Panc1 (cell line): ENCODE measurements at regions not wholly inside any gene's neighbourhood (a gene's known extent, or its start where the extent isn't known, plus 50 kb on each side); places are given as distances from the start of the nearest gene placed in this dataset.

Experiments
- ATAC-seq: fragments of 200-7000 bp; cut with Tn5 transposase; 2 replicates; pipeline ENCODE4 v1.9.1; 2020; ENCODE audit warnings: mild to moderate bottlenecking, moderate library complexity
- BruUV-seq: library from RNA; stranded (reverse); fragments of 400-500 nt; replicated peaks from 2 replicates; lab custom pipeline; 2021; lab: Mats Ljungman, UMichigan
- CTCF ChIA-PET: fragments of 300-600 bp; sonication (Branson Sonifier 250); formaldehyde crosslinking; loops from one replicate; lab custom pipeline; 2022; ENCODE audit warnings: antibody characterized with exemption; lab: Charles Lee
- POLR2A ChIA-PET: fragments of 300-600 bp; sonication (Branson Sonifier 250); formaldehyde crosslinking; loops from one replicate; lab custom pipeline; 2022; ENCODE audit warnings: antibody characterized with exemption; lab: Charles Lee
- DNase-seq: peaks from one replicate; pipeline ENCODE4 v3.0.0-alpha.2; 2010; ENCODE audit warnings: low read depth, low spot score
- H3K27ac ChIP-seq: 2 replicates; pipeline ENCODE4 v1.5.1; 2011; ENCODE audit warnings: mild to moderate bottlenecking, low read length, inconsistent platforms
- H3K27me3 ChIP-seq: fragments of 200-500 bp; sonication (Bioruptor generic); 2 replicates; pipeline ENCODE4 v1.6.0; 2014; ENCODE audit warnings: low read length, inconsistent platforms; ENCODE audit not compliant: control insufficient read depth, insufficient read depth
- H3K36me3 ChIP-seq: fragments of 200-500 bp; sonication (Bioruptor generic); 2 replicates; pipeline ENCODE4 v1.5.1; 2014; ENCODE audit warnings: inconsistent platforms, mild to moderate bottlenecking, low read length, moderate library complexity; ENCODE audit not compliant: control insufficient read depth, insufficient read depth
- H3K4me1 ChIP-seq: 2 replicates; pipeline ENCODE4 v1.5.1; 2011; ENCODE audit warnings: inconsistent platforms, mild to moderate bottlenecking, low read length, moderate library complexity; ENCODE audit not compliant: control insufficient read depth, insufficient read depth
- H3K4me3 ChIP-seq, 2 experiments: 2 replicates each; pipeline ENCODE4 v1.5.1; 2011 to 2012; ENCODE audit warnings: low read depth in 2 of 2, low read length in 2 of 2, mild to moderate bottlenecking in 2 of 2, inconsistent platforms in 1 of 2, moderate library complexity in 1 of 2
- H3K9me3 ChIP-seq: fragments of 200-500 bp; sonication (Bioruptor generic); 2 replicates; pipeline ENCODE4 v1.5.1; 2014; ENCODE audit warnings: low read depth, mild to moderate bottlenecking, inconsistent platforms, low read length, moderate library complexity; ENCODE audit not compliant: control insufficient read depth, insufficient read depth
- POLR2AphosphoS5 ChIP-seq: IDR thresholded peaks from 2 replicates; pipeline ENCODE4 v1.6.1; 2012; ENCODE audit warnings: mild to moderate bottlenecking, low read depth, low read length, moderate library complexity
- REST ChIP-seq, 2 experiments: IDR thresholded peaks; 2 replicates each; pipeline ENCODE4 v1.6.1; 2011 to 2012; ENCODE audit warnings: low read depth in 2 of 2, control low read depth in 1 of 2, low read length in 1 of 2, mild to moderate bottlenecking in 1 of 2, moderate library complexity in 1 of 2; ENCODE audit not compliant: insufficient read depth in 1 of 2
- SIN3A ChIP-seq: IDR thresholded peaks from 2 replicates; pipeline ENCODE4 v1.6.1; 2012; ENCODE audit warnings: low read depth, mild to moderate bottlenecking, low read length, moderate library complexity, borderline replicate concordance; ENCODE audit not compliant: insufficient read depth
- TCF7L2 ChIP-seq: IDR thresholded peaks from 2 replicates; pipeline ENCODE4 v1.6.1; 2011; ENCODE audit warnings: mild to moderate bottlenecking, low read depth, low read length, inconsistent platforms
- in situ Hi-C: cut with HindIII; loops from 2 replicates; pipeline ENCODE4 v1.10.0; 2016; ENCODE audit warnings: low sequenced_read_pairs, low pct_unique_long_range_greater_than_20kb
- intact Hi-C: fragments of 100-400 bp; cut with micrococcal nuclease; formaldehyde crosslinking; loops from one replicate; pipeline ENCODE4 v1.10.0; 2022; ENCODE audit not compliant: unreplicated experiment
- TF ChIP-seq, protein P1 (sequence below): fragments of 450-650 bp; IDR thresholded peaks from 2 replicates; pipeline ENCODE4 v1.5.1; 2017; ENCODE audit warnings: mild to moderate bottlenecking

DNA sequence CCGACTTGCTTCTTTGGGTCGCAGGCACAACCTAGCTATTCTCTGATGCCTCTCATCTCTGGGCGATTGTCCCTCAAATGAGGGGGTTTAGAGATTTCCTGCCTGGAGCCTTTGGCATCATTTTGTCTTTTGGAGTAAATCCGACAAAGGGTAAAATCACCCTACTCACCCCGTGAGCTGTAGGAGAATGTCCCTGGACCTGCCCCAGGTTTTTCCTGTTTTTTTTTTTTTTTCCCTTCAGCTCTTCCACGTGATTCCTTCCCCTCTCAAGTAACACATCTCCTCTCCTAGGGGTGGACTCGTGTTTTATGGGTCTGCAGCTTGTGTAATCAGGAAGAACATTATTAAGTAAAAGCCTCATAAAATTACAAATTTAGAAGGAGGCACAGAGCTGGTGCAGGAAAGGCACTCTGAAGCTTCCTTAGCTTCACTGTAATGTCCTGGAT, 128.4 kb upstream of the ZNF746 start:
- intact Hi-C loops (no loop called here), in situ Hi-C loops (no loop called here)
- Histone ChIP-seq H3K4me1 (peaks cover 8% of the 10 kb centered on the region; the same call in 1 of the 2 replicates), H3K9me3 (no peaks in the 10 kb centered on the region), H3K36me3 (no peaks in the 10 kb centered on the region; the same call in 1 of the 2 replicates), H3K27ac (no peak overlapping the region), H3K4me3 (0 out of 4 replicates have a peak overlapping the region, but pooled peaks of 1 of the 2 experiments have one; percentile 5), H3K27me3 (peaks cover 2% of the 10 kb centered on the region; the same call in 1 of the 2 replicates)
- TF ChIP-seq SIN3A (no peak), POLR2AphosphoS5 (no peak), TCF7L2 (no peak), REST (IDR thresholded peaks at IDR 0.05; ENCODE audit: insufficient read depth in 1 of 2, low read depth in 2 of 2, low read length in 1 of 2) (no peak)
- TF ChIP-seq, protein P1, sequence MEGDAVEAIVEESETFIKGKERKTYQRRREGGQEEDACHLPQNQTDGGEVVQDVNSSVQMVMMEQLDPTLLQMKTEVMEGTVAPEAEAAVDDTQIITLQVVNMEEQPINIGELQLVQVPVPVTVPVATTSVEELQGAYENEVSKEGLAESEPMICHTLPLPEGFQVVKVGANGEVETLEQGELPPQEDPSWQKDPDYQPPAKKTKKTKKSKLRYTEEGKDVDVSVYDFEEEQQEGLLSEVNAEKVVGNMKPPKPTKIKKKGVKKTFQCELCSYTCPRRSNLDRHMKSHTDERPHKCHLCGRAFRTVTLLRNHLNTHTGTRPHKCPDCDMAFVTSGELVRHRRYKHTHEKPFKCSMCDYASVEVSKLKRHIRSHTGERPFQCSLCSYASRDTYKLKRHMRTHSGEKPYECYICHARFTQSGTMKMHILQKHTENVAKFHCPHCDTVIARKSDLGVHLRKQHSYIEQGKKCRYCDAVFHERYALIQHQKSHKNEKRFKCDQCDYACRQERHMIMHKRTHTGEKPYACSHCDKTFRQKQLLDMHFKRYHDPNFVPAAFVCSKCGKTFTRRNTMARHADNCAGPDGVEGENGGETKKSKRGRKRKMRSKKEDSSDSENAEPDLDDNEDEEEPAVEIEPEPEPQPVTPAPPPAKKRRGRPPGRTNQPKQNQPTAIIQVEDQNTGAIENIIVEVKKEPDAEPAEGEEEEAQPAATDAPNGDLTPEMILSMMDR, result no peak; the same call in 1 of the 2 replicates
- CTCF ChIA-PET, result no interaction called here
- ATAC-seq (no peak), DNase-seq (no peak)
- POLR2A ChIA-PET, result interaction anchor here (0.6 kb wide), 1 partner anchor 207 kb away, joined by 4 read pairs; no protein-coding TSS in a partner anchor
- no TSS peak for BruUV-seq

DNA sequence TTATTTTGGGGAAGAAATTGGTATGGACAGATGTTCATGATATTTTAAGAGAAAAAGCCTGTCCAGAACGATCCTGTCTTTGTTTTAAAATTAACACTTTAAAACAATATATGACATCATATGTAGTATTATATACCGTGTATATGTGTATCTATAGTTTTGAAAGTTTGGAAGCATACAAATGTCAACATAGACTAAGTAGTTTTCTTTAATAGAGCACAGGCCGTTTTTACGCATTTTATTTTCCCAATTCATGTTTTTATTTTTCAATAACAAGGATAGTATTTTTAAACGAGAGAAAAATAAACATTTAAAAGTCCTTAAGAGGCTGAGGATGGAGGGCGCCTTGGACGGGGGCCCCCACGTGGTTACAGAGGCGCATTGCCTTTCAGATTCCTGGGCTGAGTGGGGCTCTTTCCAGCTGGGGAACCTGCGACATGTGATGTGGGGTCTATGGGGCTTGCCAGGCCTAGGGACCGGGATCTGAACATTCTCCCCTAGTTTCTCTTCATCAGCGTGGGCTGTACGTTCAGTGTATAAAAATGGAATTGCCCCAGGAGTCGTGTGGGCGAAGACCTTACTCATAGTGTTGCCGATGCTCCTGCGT, 127.8 kb upstream of the ZNF746 start:
- peak; percentile 68 for ATAC-seq
- Histone ChIP-seq H3K27ac (peak overlapping the region; percentile 86), H3K4me3 (peak overlapping the region; percentile 98 to 99), H3K36me3 (no peaks in the 10 kb centered on the region; the same call in 1 of the 2 replicates), H3K4me1 (peaks cover 8% of the 10 kb centered on the region; the same call in 1 of the 2 replicates), H3K27me3 (peaks cover 1% of the 10 kb centered on the region; the same call in 1 of the 2 replicates), H3K9me3 (no peaks in the 10 kb centered on the region)
- ChIA-PET POLR2A (interaction anchor here (0.6 kb wide), 1 partner anchor 206 kb away, joined by 4 read pairs; no protein-coding TSS in a partner anchor), CTCF (interaction anchor here (0.6 to 0.9 kb wide), 3 partner anchors 70 to 143 kb away, joined by 3 to 4 read pairs (median 3); no protein-coding TSS in a partner anchor)
- TF ChIP-seq POLR2AphosphoS5 (no peak), TCF7L2 (no peak), REST (IDR thresholded peaks at IDR 0.05; ENCODE audit: insufficient read depth in 1 of 2, low read depth in 2 of 2, low read length in 1 of 2) (no peak), SIN3A (no peak)
- TF ChIP-seq, protein P1, result peak; percentile 86
- DNase-seq, result peak; percentile 38
- in situ Hi-C loops (no loop called here), intact Hi-C loops (no loop called here)
- no TSS peak for BruUV-seq
